Loucy (cell line): ENCODE measurements at regions not wholly inside any gene's neighbourhood (a gene's known extent, or its start where the extent isn't known, plus 50 kb on each side); places are given as distances from the start of the nearest gene placed in this dataset.

ENCODE experiments used
- H2AFZ ChIP-seq: fragments of 200-600 bp; sonication (generic); 2 replicates; pipeline ENCODE4 v1.6.0; 2016; ENCODE audit warnings: antibody characterized with exemption, mild to moderate bottlenecking, low read length, moderate library complexity
- H3F3A ChIP-seq: fragments of 200-600 bp; 2 replicates; pipeline ENCODE4 v1.6.0; 2016; ENCODE audit warnings: antibody characterized with exemption, low read depth, mild to moderate bottlenecking
- H3K27me3 ChIP-seq: fragments of 200-600 bp; sonication (generic); 2 replicates; pipeline ENCODE4 v1.6.1; 2014; ENCODE audit warnings: low read length, mild to moderate bottlenecking; ENCODE audit not compliant: insufficient read depth, poor library complexity, severe bottlenecking
- H3K36me3 ChIP-seq: fragments of 200-600 bp; sonication (generic); 2 replicates; pipeline ENCODE4 v1.6.1; 2016; ENCODE audit warnings: low read length; ENCODE audit not compliant: insufficient read depth
- H3K4me1 ChIP-seq: fragments of 200-600 bp; sonication (generic); 2 replicates; pipeline ENCODE4 v1.5.1; 2014; ENCODE audit warnings: low read length, mild to moderate bottlenecking; ENCODE audit not compliant: insufficient read depth, poor library complexity, severe bottlenecking
- H3K4me2 ChIP-seq: fragments of 200-600 bp; sonication (generic); 2 replicates; pipeline ENCODE4 v1.6.0; 2014; ENCODE audit warnings: antibody characterized with exemption, low read length, low read depth, mild to moderate bottlenecking; ENCODE audit not compliant: poor library complexity, severe bottlenecking
- H3K4me3 ChIP-seq: fragments of 200-600 bp; sonication (generic); 2 replicates; pipeline ENCODE4 v1.5.1; 2014; ENCODE audit warnings: low read length, mild to moderate bottlenecking, mixed read lengths; ENCODE audit not compliant: poor library complexity, severe bottlenecking
- H3K79me2 ChIP-seq: fragments of 200-600 bp; sonication (generic); 2 replicates; pipeline ENCODE4 v1.6.1; 2014; ENCODE audit warnings: low read length; ENCODE audit not compliant: insufficient read depth
- H3K9ac ChIP-seq: fragments of 200-600 bp; sonication (generic); 2 replicates; pipeline ENCODE4 v1.6.0; 2014; ENCODE audit warnings: mild to moderate bottlenecking, low read depth, low read length, moderate library complexity; ENCODE audit not compliant: poor library complexity, severe bottlenecking
- H3K9me2 ChIP-seq: fragments of 200-600 bp; sonication (generic); replicated peaks from 2 replicates; pipeline ENCODE4 v1.6.1; 2016; ENCODE audit warnings: low read depth, low read length, mixed read lengths
- H3K9me3 ChIP-seq: fragments of 200-600 bp; sonication (generic); 2 replicates; pipeline ENCODE4 v1.6.1; 2014; ENCODE audit warnings: mild to moderate bottlenecking, antibody characterized with exemption, low read length, low read depth; ENCODE audit not compliant: insufficient read depth
- H4K20me1 ChIP-seq: fragments of 200-600 bp; sonication (generic); 2 replicates; pipeline ENCODE4 v1.6.0; 2014; ENCODE audit warnings: antibody characterized with exemption, low read length, mild to moderate bottlenecking; ENCODE audit not compliant: insufficient read depth, poor library complexity, severe bottlenecking
- CTCF ChIP-seq: fragments of 200-600 bp; sonication (generic); conservative IDR thresholded peaks from 2 replicates; pipeline ENCODE4 v1.5.1; 2014; ENCODE audit warnings: mild to moderate bottlenecking, antibody characterized with exemption, low read length
- EZH2phosphoT487 ChIP-seq: fragments of 200-600 bp; IDR thresholded peaks from 2 replicates; pipeline ENCODE4 v1.6.1; 2018; ENCODE audit warnings: antibody characterized with exemption, mild to moderate bottlenecking, moderate library complexity, borderline replicate concordance

- Histone ChIP-seq H3K27me3 (no peaks in the 10 kb centered on the region), H3K36me3 (no peaks in the 10 kb centered on the region), H3K4me2 (no peak overlapping the region), H3K4me1 (no peaks in the 10 kb centered on the region), H3F3A (no peaks in the 10 kb centered on the region), H4K20me1 (no peaks in the 10 kb centered on the region), H3K9me3 (no peaks in the 10 kb centered on the region), H3K9me2 (no peaks in the 10 kb centered on the region), H2AFZ (no peak overlapping the region), H3K4me3 (no peak overlapping the region), H3K9ac (no peak overlapping the region), H3K79me2 (no peaks in the 10 kb centered on the region)
- TF ChIP-seq CTCF, result no peak
- TF ChIP-seq EZH2phosphoT487, result no peak
These were observed 2141.7 kb upstream of the TENM3 start for GRCh38 chr4:180101348-180102083.

DNA sequence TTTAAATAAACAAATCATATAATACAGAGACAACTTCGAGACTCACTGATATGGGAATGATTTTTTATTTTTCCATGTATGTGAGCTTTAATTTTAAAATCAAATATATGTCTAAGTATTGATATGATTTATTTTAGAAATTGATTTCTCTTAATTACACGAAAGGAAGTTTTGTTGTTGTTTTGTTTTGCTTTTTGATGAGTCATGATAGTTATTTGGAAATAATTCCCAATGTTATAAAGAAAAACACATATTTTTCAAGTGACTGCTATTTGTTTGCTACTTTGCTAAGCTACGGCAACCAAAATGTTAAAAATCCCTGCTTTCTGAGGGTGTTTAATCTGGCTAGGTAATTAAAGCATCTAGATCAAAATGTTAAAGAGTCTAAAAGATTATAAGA lies 2139.4 kb upstream of the TENM3 start:
- Histone ChIP-seq H3K36me3 (no peaks in the 10 kb centered on the region), H3K4me3 (no peak overlapping the region), H3K27me3 (no peaks in the 10 kb centered on the region)

DNA sequence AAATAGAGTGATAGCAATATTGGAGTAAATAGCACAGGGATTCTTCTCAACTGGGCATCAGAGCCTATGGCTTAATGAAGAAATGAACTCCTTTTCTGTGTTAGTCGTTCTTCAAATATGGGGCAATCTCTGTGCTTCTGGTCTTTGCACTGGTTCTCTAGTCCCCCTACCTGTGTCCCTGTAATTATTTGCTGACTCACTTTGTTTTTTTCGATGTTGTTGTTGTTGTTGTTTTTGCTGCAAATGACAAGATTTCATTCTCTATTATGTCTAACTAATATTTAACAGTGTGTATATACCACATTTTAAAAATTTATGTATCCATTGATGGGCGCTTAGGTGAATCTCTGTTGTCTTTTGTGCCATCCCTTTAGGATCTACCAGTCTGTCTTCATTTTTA lies 2137.8 kb upstream of the TENM3 start:
- Histone ChIP-seq H4K20me1 (no peaks in the 10 kb centered on the region), H3K4me2 (no peak overlapping the region), H3K9me2 (no peaks in the 10 kb centered on the region), H3K4me3 (no peak overlapping the region), H3K27me3 (no peaks in the 10 kb centered on the region), H3F3A (no peaks in the 10 kb centered on the region), H3K9me3 (no peaks in the 10 kb centered on the region), H3K79me2 (no peaks in the 10 kb centered on the region), H3K4me1 (no peaks in the 10 kb centered on the region), H3K36me3 (no peaks in the 10 kb centered on the region), H3K9ac (no peak overlapping the region), H2AFZ (no peak overlapping the region)
- TF ChIP-seq CTCF (no peak), EZH2phosphoT487 (no peak)

More for the DNA sequence above, 2139.4 kb upstream of the TENM3 start:
- H4K20me1 ChIP-seq, result no peaks in the 10 kb centered on the region
- H3K4me1 ChIP-seq, result no peaks in the 10 kb centered on the region
- no peak overlapping the region for H3K9ac ChIP-seq
- no peaks in the 10 kb centered on the region for H3K9me2 ChIP-seq
- no peaks in the 10 kb centered on the region for H3K9me3 ChIP-seq
- TF ChIP-seq CTCF, result no peak
- no peak for TF ChIP-seq EZH2phosphoT487
- H3F3A ChIP-seq, result no peaks in the 10 kb centered on the region
- H2AFZ ChIP-seq, result no peak overlapping the region
- no peaks in the 10 kb centered on the region for H3K79me2 ChIP-seq
- H3K4me2 ChIP-seq, result no peak overlapping the region
